ENCODE measurements at regions not wholly inside any gene's neighbourhood (a gene's known extent, or its start where the extent isn't known, plus 50 kb on each side); places are given as distances from the start of the nearest gene placed in this dataset.

DNA sequence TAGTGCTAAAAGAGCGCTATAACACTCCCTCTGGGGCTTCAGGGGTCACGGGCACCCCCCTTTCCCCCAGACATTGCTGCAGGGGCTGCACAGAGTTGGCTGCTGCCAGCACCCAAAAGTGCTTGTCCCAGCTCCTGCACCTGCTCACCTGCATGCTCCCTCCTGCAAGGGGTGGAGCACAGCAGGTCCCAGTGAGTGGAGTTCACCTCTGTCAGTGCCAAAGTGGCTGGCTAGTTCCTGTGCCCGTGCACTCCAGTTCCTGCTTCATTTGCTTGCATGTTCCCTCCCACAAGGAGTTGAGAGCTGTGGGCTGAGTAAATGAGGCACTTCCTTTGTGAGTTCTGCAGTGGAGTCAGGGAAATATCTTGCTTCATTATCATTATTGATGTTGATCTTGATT, 476.9 kb downstream of the SQOR start (continued):
- TF ChIP-seq, protein P1, sequence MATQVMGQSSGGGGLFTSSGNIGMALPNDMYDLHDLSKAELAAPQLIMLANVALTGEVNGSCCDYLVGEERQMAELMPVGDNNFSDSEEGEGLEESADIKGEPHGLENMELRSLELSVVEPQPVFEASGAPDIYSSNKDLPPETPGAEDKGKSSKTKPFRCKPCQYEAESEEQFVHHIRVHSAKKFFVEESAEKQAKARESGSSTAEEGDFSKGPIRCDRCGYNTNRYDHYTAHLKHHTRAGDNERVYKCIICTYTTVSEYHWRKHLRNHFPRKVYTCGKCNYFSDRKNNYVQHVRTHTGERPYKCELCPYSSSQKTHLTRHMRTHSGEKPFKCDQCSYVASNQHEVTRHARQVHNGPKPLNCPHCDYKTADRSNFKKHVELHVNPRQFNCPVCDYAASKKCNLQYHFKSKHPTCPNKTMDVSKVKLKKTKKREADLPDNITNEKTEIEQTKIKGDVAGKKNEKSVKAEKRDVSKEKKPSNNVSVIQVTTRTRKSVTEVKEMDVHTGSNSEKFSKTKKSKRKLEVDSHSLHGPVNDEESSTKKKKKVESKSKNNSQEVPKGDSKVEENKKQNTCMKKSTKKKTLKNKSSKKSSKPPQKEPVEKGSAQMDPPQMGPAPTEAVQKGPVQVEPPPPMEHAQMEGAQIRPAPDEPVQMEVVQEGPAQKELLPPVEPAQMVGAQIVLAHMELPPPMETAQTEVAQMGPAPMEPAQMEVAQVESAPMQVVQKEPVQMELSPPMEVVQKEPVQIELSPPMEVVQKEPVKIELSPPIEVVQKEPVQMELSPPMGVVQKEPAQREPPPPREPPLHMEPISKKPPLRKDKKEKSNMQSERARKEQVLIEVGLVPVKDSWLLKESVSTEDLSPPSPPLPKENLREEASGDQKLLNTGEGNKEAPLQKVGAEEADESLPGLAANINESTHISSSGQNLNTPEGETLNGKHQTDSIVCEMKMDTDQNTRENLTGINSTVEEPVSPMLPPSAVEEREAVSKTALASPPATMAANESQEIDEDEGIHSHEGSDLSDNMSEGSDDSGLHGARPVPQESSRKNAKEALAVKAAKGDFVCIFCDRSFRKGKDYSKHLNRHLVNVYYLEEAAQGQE (IDR thresholded peaks at IDR 0.05): no peak
- TF ChIP-seq EHMT2 (IDR thresholded peaks at IDR 0.05; ENCODE audit: low read depth) (no peak), MAZ (IDR thresholded peaks at IDR 0.05; ENCODE audit: borderline replicate concordance, low read depth, low read length) (no peak)

DNA sequence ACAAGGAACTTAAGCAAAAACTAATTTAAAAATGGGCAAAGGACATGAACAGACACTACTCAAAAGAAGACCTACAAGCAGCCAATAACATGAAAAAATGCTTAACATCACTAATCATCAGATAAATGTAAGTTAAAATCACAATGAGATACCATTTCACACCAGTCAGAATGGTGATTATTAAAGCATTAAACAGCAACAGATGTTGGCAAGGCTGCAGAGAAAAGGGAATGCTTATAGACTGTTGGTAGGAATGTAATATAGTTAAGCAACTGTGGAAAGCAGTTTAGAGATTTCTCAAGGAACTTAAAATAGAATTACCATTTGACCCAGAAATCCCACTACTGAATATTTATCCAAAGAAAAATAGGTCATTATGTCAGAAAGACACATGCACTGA, 482.2 kb downstream of the SQOR start:
- H3K4me1 ChIP-seq: no peaks in the 10 kb centered on the region
- TF ChIP-seq, protein P2, sequence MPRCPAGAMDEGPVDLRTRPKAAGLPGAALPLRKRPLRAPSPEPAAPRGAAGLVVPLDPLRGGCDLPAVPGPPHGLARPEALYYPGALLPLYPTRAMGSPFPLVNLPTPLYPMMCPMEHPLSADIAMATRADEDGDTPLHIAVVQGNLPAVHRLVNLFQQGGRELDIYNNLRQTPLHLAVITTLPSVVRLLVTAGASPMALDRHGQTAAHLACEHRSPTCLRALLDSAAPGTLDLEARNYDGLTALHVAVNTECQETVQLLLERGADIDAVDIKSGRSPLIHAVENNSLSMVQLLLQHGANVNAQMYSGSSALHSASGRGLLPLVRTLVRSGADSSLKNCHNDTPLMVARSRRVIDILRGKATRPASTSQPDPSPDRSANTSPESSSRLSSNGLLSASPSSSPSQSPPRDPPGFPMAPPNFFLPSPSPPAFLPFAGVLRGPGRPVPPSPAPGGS (IDR thresholded peaks at IDR 0.05): no peak
- TF ChIP-seq NR3C1 (IDR thresholded peaks at IDR 0.05): no peak
- TF ChIP-seq, protein P3, sequence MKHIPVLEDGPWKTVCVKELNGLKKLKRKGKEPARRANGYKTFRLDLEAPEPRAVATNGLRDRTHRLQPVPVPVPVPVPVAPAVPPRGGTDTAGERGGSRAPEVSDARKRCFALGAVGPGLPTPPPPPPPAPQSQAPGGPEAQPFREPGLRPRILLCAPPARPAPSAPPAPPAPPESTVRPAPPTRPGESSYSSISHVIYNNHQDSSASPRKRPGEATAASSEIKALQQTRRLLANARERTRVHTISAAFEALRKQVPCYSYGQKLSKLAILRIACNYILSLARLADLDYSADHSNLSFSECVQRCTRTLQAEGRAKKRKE (CRISPR knock-in tag; IDR thresholded peaks at IDR 0.05; ENCODE audit: low read depth): no peak
- no peak for TF ChIP-seq ZNF302 (CRISPR knock-in tag; IDR thresholded peaks at IDR 0.05)
- no peak for TF ChIP-seq CHD4 (IDR thresholded peaks at IDR 0.05; ENCODE audit: borderline replicate concordance)
- TF ChIP-seq ZC3H11A (IDR thresholded peaks at IDR 0.05): no peak
- TF ChIP-seq CEBPB (IDR thresholded peaks at IDR 0.05): no peak
- no peak overlapping the region for H3K4me2 ChIP-seq
- no peaks in the 10 kb centered on the region for H3K9me3 ChIP-seq
- DNase-seq (ENCODE audit: low read depth in 1 of 2, low spot score in 1 of 2): no peak
- CTCF ChIA-PET: no interaction called here
- no peak for FAIRE-seq
- H3K4me3 ChIP-seq: no peak overlapping the region
- no peak overlapping the region for H3K27ac ChIP-seq
- POLR2A ChIA-PET: no interaction called here
- no peak for ATAC-seq

DNA sequence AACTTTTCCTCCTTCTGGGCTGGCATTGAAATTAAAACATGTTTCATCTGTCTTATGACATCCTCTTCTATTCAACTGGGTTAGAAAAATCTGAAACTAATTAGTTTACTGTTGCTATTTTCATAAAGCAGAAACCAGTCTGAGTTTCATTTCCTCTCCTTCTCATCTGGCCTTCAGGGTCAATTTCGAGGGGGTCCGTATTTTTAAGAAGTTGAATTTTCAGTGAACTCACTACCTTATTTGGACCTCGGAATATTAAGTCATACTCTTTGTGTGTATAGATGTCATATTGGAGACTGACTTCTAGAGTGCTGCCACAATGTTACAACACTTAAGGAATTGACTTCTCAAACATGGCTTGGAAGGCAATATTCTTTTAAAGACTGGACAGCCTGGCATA, 485.9 kb downstream of the SQOR start:
- Histone ChIP-seq H3K4me1 (no peaks in the 10 kb centered on the region), H3K4me2 (no peak overlapping the region), H3K4me3 (no peak overlapping the region), H3K27ac (no peak overlapping the region), H3K9me3 (no peaks in the 10 kb centered on the region)
- ATAC-seq: no peak
- no peak for DNase-seq (ENCODE audit: low read depth in 1 of 2, low spot score in 1 of 2)
- ChIA-PET POLR2A (no interaction called here), CTCF (no interaction called here)
- no peak for TF ChIP-seq KDM1A (IDR thresholded peaks at IDR 0.05; ENCODE audit: low read depth)
- TF ChIP-seq SREBF2 (IDR thresholded peaks at IDR 0.05): no peak
- no peak for TF ChIP-seq CEBPB (IDR thresholded peaks at IDR 0.05)
- no peak for TF ChIP-seq CBX8 (IDR thresholded peaks at IDR 0.05)
- no peak for TF ChIP-seq CBX2 (IDR thresholded peaks at IDR 0.05; ENCODE audit: borderline replicate concordance, low read depth)
- TF ChIP-seq PHF8 (IDR thresholded peaks at IDR 0.05; ENCODE audit: borderline replicate concordance, low read depth): no peak
- TF ChIP-seq POLR2AphosphoS2 (conservative IDR thresholded peaks at IDR 0.05; ENCODE audit: low read length): no peak
- no peak for TF ChIP-seq CHD4 (IDR thresholded peaks at IDR 0.05; ENCODE audit: borderline replicate concordance)
- TF ChIP-seq KDM5A (IDR thresholded peaks at IDR 0.05): no peak
- TF ChIP-seq HEYL (CRISPR knock-in tag; IDR thresholded peaks at IDR 0.05): no peak
- no peak for TF ChIP-seq ZFP36 (IDR thresholded peaks at IDR 0.05; ENCODE audit: borderline replicate concordance, partially characterized antibody)
- TF ChIP-seq FOXS1 (CRISPR knock-in tag; IDR thresholded peaks at IDR 0.05): no peak
- no peak for TF ChIP-seq BHLHE40 (IDR thresholded peaks at IDR 0.05; ENCODE audit: low read depth, low read length)
- TF ChIP-seq ESRRA (IDR thresholded peaks at IDR 0.05; ENCODE audit: borderline replicate concordance, low read length): no peak
- no peak for TF ChIP-seq SMC3 (IDR thresholded peaks at IDR 0.05)
- TF ChIP-seq, protein P3 (CRISPR knock-in tag; IDR thresholded peaks at IDR 0.05; ENCODE audit: low read depth): no peak
- WGBS (ENCODE audit: missing lambda C conversion rate): 8% methylated on average over 3 of the region's 3 CpGs
- no peak for FAIRE-seq

Data from A549 (cell line).